SJCRH30 (cell line): ENCODE measurements at regions not wholly inside any gene's neighbourhood (a gene's known extent, or its start where the extent isn't known, plus 50 kb on each side); places are given as distances from the start of the nearest gene placed in this dataset.
"Not testable (repeated sequence)": the region's sequence is repeated elsewhere in the genome, so short reads cannot be mapped to it uniquely, and the experiment has no call there.

Experiments used
- DNase-seq, 2 experiments: peaks; one replicate each; pipeline ENCODE4 v3.0.0-alpha.2; 2015 to 2020
- H3K27ac ChIP-seq: fragments of 250-450 bp; sonication (Bioruptor Pico); 2 replicates; pipeline ENCODE4 v1.5.1; 2020; ENCODE audit warnings: mild to moderate bottlenecking, moderate library complexity
- H3K27me3 ChIP-seq: fragments of 250-450 bp; sonication (Bioruptor Pico); 2 replicates; pipeline ENCODE4 v1.5.1; 2020; ENCODE audit warnings: mild to moderate bottlenecking, moderate library complexity
- H3K36me3 ChIP-seq: fragments of 250-450 bp; sonication (Bioruptor Pico); 2 replicates; pipeline ENCODE4 v1.5.1; 2020; ENCODE audit warnings: mild to moderate bottlenecking, moderate library complexity
- H3K4me1 ChIP-seq: fragments of 250-450 bp; sonication (Bioruptor Pico); 2 replicates; pipeline ENCODE4 v1.5.1; 2020; ENCODE audit warnings: mild to moderate bottlenecking, moderate library complexity
- H3K4me3 ChIP-seq: fragments of 250-450 bp; sonication (Bioruptor Pico); 2 replicates; pipeline ENCODE4 v1.5.1; 2020; ENCODE audit warnings: mild to moderate bottlenecking, moderate library complexity
- H3K9me3 ChIP-seq: fragments of 250-450 bp; sonication (Bioruptor Pico); replicated peaks from 2 replicates; pipeline ENCODE4 v1.5.1; 2020; ENCODE audit warnings: mild to moderate bottlenecking, moderate library complexity

GRCh38 chr2:76188334-76189008 is 477.8 kb upstream of the GCFC2 start:
- no peak for DNase-seq
- Histone ChIP-seq H3K36me3 (no peaks in the 10 kb centered on the region), H3K27ac (no peak overlapping the region), H3K9me3 (no peaks in the 10 kb centered on the region), H3K4me1 (no peaks in the 10 kb centered on the region), H3K4me3 (no peak overlapping the region), H3K27me3 (no peaks in the 10 kb centered on the region)

GRCh38 chr2:76187415-76187814 is 476.7 kb upstream of the GCFC2 start:
- Histone ChIP-seq H3K9me3 (no peaks in the 10 kb centered on the region), H3K4me1 (no peaks in the 10 kb centered on the region), H3K27me3 (no peaks in the 10 kb centered on the region), H3K4me3 (no peak overlapping the region), H3K27ac (no peak overlapping the region), H3K36me3 (no peaks in the 10 kb centered on the region)
- no peak for DNase-seq

- Histone ChIP-seq H3K4me3 (no peak overlapping the region), H3K27me3 (no peaks in the 10 kb centered on the region), H3K4me1 (no peaks in the 10 kb centered on the region), H3K9me3 (0 out of 2 replicates have a peak, but pooled peaks cover 2% of the 10 kb centered on the region), H3K36me3 (no peaks in the 10 kb centered on the region), H3K27ac (no peak overlapping the region)
- DNase-seq: no peak
Measured at GRCh38 chr2:76180676-76181075, 470.0 kb upstream of the GCFC2 start.

GRCh38 chr2:76178610-76179009 is 467.9 kb upstream of the GCFC2 start:
- Histone ChIP-seq H3K4me3 (no peak overlapping the region), H3K27me3 (no peaks in the 10 kb centered on the region), H3K27ac (no peak overlapping the region), H3K9me3 (0 out of 2 replicates have a peak, but pooled peaks cover 2% of the 10 kb centered on the region), H3K4me1 (no peaks in the 10 kb centered on the region), H3K36me3 (no peaks in the 10 kb centered on the region)
- no peak for DNase-seq

- no peaks in the 10 kb centered on the region for H3K36me3 ChIP-seq
- no peaks in the 10 kb centered on the region for H3K4me1 ChIP-seq
Measured at GRCh38 chr2:76175295-76175694, 464.6 kb upstream of the GCFC2 start.

GRCh38 chr2:76174505-76174904 is 463.8 kb upstream of the GCFC2 start:
- Histone ChIP-seq H3K27ac (no peak overlapping the region), H3K36me3 (no peaks in the 10 kb centered on the region), H3K27me3 (no peaks in the 10 kb centered on the region), H3K4me1 (no peaks in the 10 kb centered on the region), H3K9me3 (0 out of 2 replicates have a peak, but pooled peaks cover 2% of the 10 kb centered on the region), H3K4me3 (no peak overlapping the region)
- DNase-seq: no peak

More at GRCh38 chr2:76175295-76175694, 464.6 kb upstream of the GCFC2 start:
- Histone ChIP-seq H3K27ac (no peak overlapping the region), H3K27me3 (no peaks in the 10 kb centered on the region), H3K4me3 (no peak overlapping the region), H3K9me3 (0 out of 2 replicates have a peak, but pooled peaks cover 2% of the 10 kb centered on the region)
- DNase-seq: no peak

GRCh38 chr2:76173206-76173605 is 462.5 kb upstream of the GCFC2 start:
- H3K27ac ChIP-seq, H3K36me3 ChIP-seq, H3K27me3 ChIP-seq, H3K4me1 ChIP-seq, H3K9me3 ChIP-seq, H3K4me3 ChIP-seq, DNase-seq: not testable (repeated sequence)

- H3K27ac ChIP-seq, H3K36me3 ChIP-seq, DNase-seq, H3K27me3 ChIP-seq, H3K4me3 ChIP-seq, H3K9me3 ChIP-seq, H3K4me1 ChIP-seq: not testable (repeated sequence)
Measured at GRCh38 chr2:76172154-76172595, 461.5 kb upstream of the GCFC2 start.

GRCh38 chr2:76170856-76171255 is 460.1 kb upstream of the GCFC2 start:
- Histone ChIP-seq H3K27me3 (no peaks in the 10 kb centered on the region), H3K4me3 (no peak overlapping the region), H3K9me3 (no peaks in the 10 kb centered on the region), H3K4me1 (no peaks in the 10 kb centered on the region), H3K27ac (no peak overlapping the region), H3K36me3 (no peaks in the 10 kb centered on the region)
- no peak for DNase-seq

GRCh38 chr2:76170009-76170384 is 459.3 kb upstream of the GCFC2 start:
- no peaks in the 10 kb centered on the region for H3K4me1 ChIP-seq
- H3K36me3 ChIP-seq: no peaks in the 10 kb centered on the region
- H3K27ac ChIP-seq: no peak overlapping the region
- no peaks in the 10 kb centered on the region for H3K27me3 ChIP-seq
- no peak overlapping the region for H3K4me3 ChIP-seq
- no peak for DNase-seq
- no peaks in the 10 kb centered on the region for H3K9me3 ChIP-seq

GRCh38 chr2:76169276-76170008 is 458.7 kb upstream of the GCFC2 start:
- no peak for DNase-seq
- Histone ChIP-seq H3K36me3 (no peaks in the 10 kb centered on the region), H3K9me3 (no peaks in the 10 kb centered on the region), H3K27me3 (no peaks in the 10 kb centered on the region), H3K4me3 (no peak overlapping the region), H3K4me1 (no peaks in the 10 kb centered on the region), H3K27ac (no peak overlapping the region)

GRCh38 chr2:76163860-76164259 is 453.1 kb upstream of the GCFC2 start:
- Histone ChIP-seq H3K4me3 (no peak overlapping the region), H3K36me3 (no peaks in the 10 kb centered on the region), H3K27me3 (no peaks in the 10 kb centered on the region), H3K27ac (no peak overlapping the region), H3K9me3 (no peaks in the 10 kb centered on the region), H3K4me1 (no peaks in the 10 kb centered on the region)
- no peak for DNase-seq

GRCh38 chr2:76160670-76161069 is 450.0 kb upstream of the GCFC2 start:
- H3K4me3 ChIP-seq: no peak overlapping the region
- H3K27ac ChIP-seq: no peak overlapping the region
- no peaks in the 10 kb centered on the region for H3K9me3 ChIP-seq
- DNase-seq: no peak
- H3K27me3 ChIP-seq: no peaks in the 10 kb centered on the region
- H3K4me1 ChIP-seq: no peaks in the 10 kb centered on the region
- H3K36me3 ChIP-seq: no peaks in the 10 kb centered on the region

- no peak overlapping the region for H3K27ac ChIP-seq
- H3K4me3 ChIP-seq: no peak overlapping the region
- H3K36me3 ChIP-seq: no peaks in the 10 kb centered on the region
- no peaks in the 10 kb centered on the region for H3K27me3 ChIP-seq
- H3K9me3 ChIP-seq: no peaks in the 10 kb centered on the region
- H3K4me1 ChIP-seq: no peaks in the 10 kb centered on the region
- DNase-seq: no peak
Measured at GRCh38 chr2:76159042-76159648, 448.4 kb upstream of the GCFC2 start.

- no peaks in the 10 kb centered on the region for H3K36me3 ChIP-seq
- H3K27me3 ChIP-seq: no peaks in the 10 kb centered on the region
- no peak for DNase-seq
- no peak overlapping the region for H3K4me3 ChIP-seq
- no peaks in the 10 kb centered on the region for H3K4me1 ChIP-seq
- H3K27ac ChIP-seq: no peak overlapping the region
- no peaks in the 10 kb centered on the region for H3K9me3 ChIP-seq
Measured at GRCh38 chr2:76157531-76157930, 446.8 kb upstream of the GCFC2 start.
